ENCODE measurements at regions not wholly inside any gene's neighbourhood (a gene's known extent, or its start where the extent isn't known, plus 50 kb on each side); places are given as distances from the start of the nearest gene placed in this dataset.

GRCh38 chr10:61115897-61116296 is 171.9 kb upstream of the RHOBTB1 start:
- Mint-ChIP-seq H3K4me1 (ENCODE audit: low read depth) (no peaks in the 10 kb centered on the region), H3K27ac (no peak overlapping the region), H3K27me3 (peaks cover 5% of the 10 kb centered on the region), H3K36me3 (no peaks in the 10 kb centered on the region), H3K4me3 (no peak overlapping the region), H3K9me3 (no peaks in the 10 kb centered on the region)
- DNase-seq: no peak
- ChIA-PET CTCF (no interaction called here), POLR2A (no interaction called here)
- intact Hi-C loops (cut with micrococcal nuclease): no loop called here

GRCh38 chr10:61112771-61113170 is 168.8 kb upstream of the RHOBTB1 start:
- POLR2A ChIA-PET: no interaction called here
- intact Hi-C loops (cut with micrococcal nuclease): no loop called here
- CTCF ChIA-PET: interaction anchor here (0.7 kb wide), 1 partner anchor 332 kb away, joined by 4 read pairs; no protein-coding TSS in a partner anchor

GRCh38 chr10:61110936-61111335 is 167.0 kb upstream of the RHOBTB1 start:
- intact Hi-C loops (cut with micrococcal nuclease): no loop called here
- DNase-seq: no peak
- ChIA-PET POLR2A (no interaction called here), CTCF (no interaction called here)
- Mint-ChIP-seq H3K27ac (no peak overlapping the region), H3K9me3 (no peaks in the 10 kb centered on the region), H3K4me3 (no peak overlapping the region), H3K4me1 (ENCODE audit: low read depth) (no peaks in the 10 kb centered on the region), H3K36me3 (no peaks in the 10 kb centered on the region), H3K27me3 (peaks cover 1% of the 10 kb centered on the region)

More at GRCh38 chr10:61112771-61113170, 168.8 kb upstream of the RHOBTB1 start:
- H3K36me3 Mint-ChIP-seq: no peaks in the 10 kb centered on the region
- DNase-seq: no peak
- no peak overlapping the region for H3K27ac Mint-ChIP-seq
- no peaks in the 10 kb centered on the region for H3K4me1 Mint-ChIP-seq (ENCODE audit: low read depth)
- H3K9me3 Mint-ChIP-seq: no peaks in the 10 kb centered on the region
- H3K27me3 Mint-ChIP-seq: peaks cover 4% of the 10 kb centered on the region
- no peak overlapping the region for H3K4me3 Mint-ChIP-seq

GRCh38 chr10:61110188-61110844 is 166.3 kb upstream of the RHOBTB1 start:
- no peaks in the 10 kb centered on the region for H3K36me3 Mint-ChIP-seq
- DNase-seq: no peak
- no peaks in the 10 kb centered on the region for H3K4me1 Mint-ChIP-seq (ENCODE audit: low read depth)
- intact Hi-C loops (cut with micrococcal nuclease): no loop called here
- POLR2A ChIA-PET: no interaction called here
- H3K9me3 Mint-ChIP-seq: no peaks in the 10 kb centered on the region
- H3K27ac Mint-ChIP-seq: no peak overlapping the region
- no peak overlapping the region for H3K4me3 Mint-ChIP-seq
- CTCF ChIA-PET: no interaction called here
- H3K27me3 Mint-ChIP-seq: peaks cover 1% of the 10 kb centered on the region

GRCh38 chr10:61108915-61109314 is 164.9 kb upstream of the RHOBTB1 start:
- Mint-ChIP-seq H3K9me3 (no peaks in the 10 kb centered on the region), H3K4me3 (no peak overlapping the region), H3K36me3 (no peaks in the 10 kb centered on the region), H3K27me3 (peaks cover 1% of the 10 kb centered on the region), H3K27ac (no peak overlapping the region), H3K4me1 (ENCODE audit: low read depth) (no peaks in the 10 kb centered on the region)
- POLR2A ChIA-PET: no interaction called here
- no peak for DNase-seq
- intact Hi-C loops (cut with micrococcal nuclease): no loop called here
- CTCF ChIA-PET: interaction anchor here (1.4 kb wide), 1 partner anchor 16 kb away, joined by 3 read pairs; no protein-coding TSS in a partner anchor

- no peak overlapping the region for H3K27ac Mint-ChIP-seq
- H3K27me3 Mint-ChIP-seq: peaks cover 3% of the 10 kb centered on the region
- CTCF ChIA-PET: no interaction called here
- H3K4me3 Mint-ChIP-seq: no peak overlapping the region
- H3K9me3 Mint-ChIP-seq: no peaks in the 10 kb centered on the region
- intact Hi-C loops (cut with micrococcal nuclease): no loop called here
- no peak for DNase-seq
- POLR2A ChIA-PET: no interaction called here
- H3K4me1 Mint-ChIP-seq (ENCODE audit: low read depth): no peaks in the 10 kb centered on the region
- no peaks in the 10 kb centered on the region for H3K36me3 Mint-ChIP-seq
Measured at GRCh38 chr10:61100887-61101286, 156.9 kb upstream of the RHOBTB1 start.

- no peak for DNase-seq
- Mint-ChIP-seq H3K27me3 (peaks cover 5% of the 10 kb centered on the region), H3K27ac (no peak overlapping the region), H3K36me3 (no peaks in the 10 kb centered on the region), H3K4me1 (ENCODE audit: low read depth) (no peaks in the 10 kb centered on the region), H3K4me3 (no peak overlapping the region), H3K9me3 (no peaks in the 10 kb centered on the region)
- CTCF ChIA-PET: no interaction called here
- intact Hi-C loops (cut with micrococcal nuclease): no loop called here
- POLR2A ChIA-PET: no interaction called here
Measured at GRCh38 chr10:61099756-61100155, 155.8 kb upstream of the RHOBTB1 start.

GRCh38 chr10:61098966-61099365 is 155.0 kb upstream of the RHOBTB1 start:
- Mint-ChIP-seq H3K4me3 (no peak overlapping the region), H3K27me3 (peaks cover 5% of the 10 kb centered on the region), H3K9me3 (no peaks in the 10 kb centered on the region), H3K36me3 (no peaks in the 10 kb centered on the region), H3K4me1 (ENCODE audit: low read depth) (no peaks in the 10 kb centered on the region), H3K27ac (no peak overlapping the region)
- ChIA-PET POLR2A (no interaction called here), CTCF (no interaction called here)
- no peak for DNase-seq
- intact Hi-C loops (cut with micrococcal nuclease): no loop called here

GRCh38 chr10:61097026-61097425 is 153.0 kb upstream of the RHOBTB1 start:
- Mint-ChIP-seq H3K36me3 (no peaks in the 10 kb centered on the region), H3K4me1 (ENCODE audit: low read depth) (no peaks in the 10 kb centered on the region), H3K27me3 (peaks cover 5% of the 10 kb centered on the region), H3K4me3 (no peak overlapping the region), H3K9me3 (no peaks in the 10 kb centered on the region), H3K27ac (no peak overlapping the region)
- ChIA-PET POLR2A (no interaction called here), CTCF (interaction anchor here (1.7 kb wide), 1 partner anchor 52 kb away, joined by 3 read pairs; no protein-coding TSS in a partner anchor)
- DNase-seq: no peak
- intact Hi-C loops (cut with micrococcal nuclease): no loop called here

GRCh38 chr10:61096056-61096455 is 152.1 kb upstream of the RHOBTB1 start:
- Mint-ChIP-seq H3K9me3 (no peaks in the 10 kb centered on the region), H3K4me1 (ENCODE audit: low read depth) (no peaks in the 10 kb centered on the region), H3K27ac (no peak overlapping the region), H3K36me3 (no peaks in the 10 kb centered on the region), H3K27me3 (peaks cover 5% of the 10 kb centered on the region), H3K4me3 (no peak overlapping the region)
- no peak for DNase-seq
- CTCF ChIA-PET: interaction anchor here (1.7 kb wide), 1 partner anchor 53 kb away, joined by 3 read pairs; no protein-coding TSS in a partner anchor
- POLR2A ChIA-PET: no interaction called here
- intact Hi-C loops (cut with micrococcal nuclease): no loop called here

- Mint-ChIP-seq H3K27ac (no peak overlapping the region), H3K36me3 (no peaks in the 10 kb centered on the region), H3K27me3 (peaks cover 10% of the 10 kb centered on the region), H3K9me3 (no peaks in the 10 kb centered on the region), H3K4me1 (ENCODE audit: low read depth) (no peaks in the 10 kb centered on the region), H3K4me3 (no peak overlapping the region)
- CTCF ChIA-PET: no interaction called here
- POLR2A ChIA-PET: no interaction called here
- DNase-seq: no peak
- intact Hi-C loops (cut with micrococcal nuclease): no loop called here
Measured at GRCh38 chr10:61091531-61091930, 147.5 kb upstream of the RHOBTB1 start.

GRCh38 chr10:61089251-61089650 is 145.3 kb upstream of the RHOBTB1 start:
- CTCF ChIA-PET: no interaction called here
- H3K27ac Mint-ChIP-seq: no peak overlapping the region
- POLR2A ChIA-PET: no interaction called here
- DNase-seq: no peak
- H3K27me3 Mint-ChIP-seq: peaks cover 6% of the 10 kb centered on the region
- H3K4me3 Mint-ChIP-seq: no peak overlapping the region
- no peaks in the 10 kb centered on the region for H3K36me3 Mint-ChIP-seq
- peaks cover 7% of the 10 kb centered on the region for H3K9me3 Mint-ChIP-seq
- intact Hi-C loops (cut with micrococcal nuclease): no loop called here
- H3K4me1 Mint-ChIP-seq (ENCODE audit: low read depth): no peaks in the 10 kb centered on the region

- Mint-ChIP-seq H3K4me1 (ENCODE audit: low read depth) (no peaks in the 10 kb centered on the region), H3K27ac (no peak overlapping the region), H3K27me3 (peaks cover 8% of the 10 kb centered on the region), H3K4me3 (no peak overlapping the region), H3K36me3 (no peaks in the 10 kb centered on the region), H3K9me3 (peaks cover 11% of the 10 kb centered on the region)
- DNase-seq: no peak
- intact Hi-C loops (cut with micrococcal nuclease): no loop called here
- ChIA-PET CTCF (no interaction called here), POLR2A (no interaction called here)
Measured at GRCh38 chr10:61084493-61084892, 140.5 kb upstream of the RHOBTB1 start.
